Kidney capillary endothelial cell (primary cell): ENCODE measurements at regions not wholly inside any gene's neighbourhood (a gene's known extent, or its start where the extent isn't known, plus 50 kb on each side); places are given as distances from the start of the nearest gene placed in this dataset.
"Not testable (repeated sequence)": the region's sequence is repeated elsewhere in the genome, so short reads cannot be mapped to it uniquely, and the experiment has no call there.

Source experiments
- DNase-seq: peaks from one replicate; pipeline ENCODE4 v3.0.0-alpha.2; 2018; ENCODE audit warnings: low spot score

DNA sequence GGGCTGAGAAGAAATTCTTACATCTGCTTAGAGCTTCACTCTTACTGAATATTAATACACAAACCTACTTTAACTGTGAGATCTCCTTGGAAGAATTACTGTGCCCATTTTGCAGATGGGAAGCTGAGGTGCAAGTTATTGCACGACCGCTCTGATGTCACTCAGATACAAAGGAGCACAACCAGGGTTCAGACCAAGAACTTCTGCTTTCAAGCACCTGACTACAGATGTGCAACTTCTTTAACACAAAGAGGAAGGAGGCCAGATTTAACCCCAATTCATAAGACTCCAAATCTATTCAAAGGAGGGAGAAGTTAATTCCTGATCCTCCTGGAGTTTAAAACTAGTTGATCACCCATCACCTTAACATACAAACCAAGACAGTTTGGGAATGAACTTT is 232.6 kb downstream of the VRK1 start:
- no peak for DNase-seq

DNA sequence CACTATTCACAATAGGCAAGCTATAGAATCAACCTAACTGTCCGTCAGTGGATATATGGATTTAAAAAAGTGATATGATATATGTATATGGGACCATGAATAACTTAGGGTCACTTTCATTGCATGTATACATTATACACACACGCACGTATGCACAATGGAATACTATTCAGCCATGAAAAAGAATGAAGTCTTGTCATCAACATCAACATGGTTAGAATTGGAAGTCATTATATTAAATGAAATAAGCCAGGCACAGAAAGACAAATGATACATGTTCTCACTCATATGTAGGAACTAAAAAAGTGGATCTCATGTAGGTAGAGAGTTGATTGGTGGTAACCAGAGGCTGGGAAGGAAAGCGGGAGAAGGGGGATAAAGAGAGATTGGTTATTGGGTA is 234.3 kb downstream of the VRK1 start:
- DNase-seq = no peak

DNA sequence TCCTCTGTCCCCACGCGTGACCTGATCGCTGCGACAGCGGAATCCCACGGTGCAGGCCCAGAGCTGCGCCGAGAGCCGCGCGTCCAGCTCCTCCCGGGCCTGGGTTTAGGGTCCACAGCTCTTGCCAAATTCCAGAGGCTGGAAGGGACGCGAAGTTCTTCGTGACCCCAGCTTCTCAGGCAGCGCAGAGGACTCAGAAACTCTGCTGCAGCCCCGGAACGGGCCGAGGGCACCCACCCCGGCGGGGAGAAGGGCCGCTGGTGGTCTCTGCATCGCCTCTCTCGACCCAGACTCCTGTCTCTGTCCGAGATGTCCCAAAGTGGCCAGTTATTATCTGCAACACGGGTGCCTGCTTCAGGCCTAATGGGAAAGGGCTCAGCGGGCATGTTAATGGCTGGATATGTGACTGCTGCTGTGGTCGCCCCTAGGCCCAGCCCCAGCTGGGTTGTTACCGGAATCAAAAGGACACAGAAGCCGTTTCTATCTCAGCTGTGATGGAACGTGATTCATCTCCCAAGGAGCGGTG is 236.4 kb downstream of the VRK1 start:
- no peak for DNase-seq

DNA sequence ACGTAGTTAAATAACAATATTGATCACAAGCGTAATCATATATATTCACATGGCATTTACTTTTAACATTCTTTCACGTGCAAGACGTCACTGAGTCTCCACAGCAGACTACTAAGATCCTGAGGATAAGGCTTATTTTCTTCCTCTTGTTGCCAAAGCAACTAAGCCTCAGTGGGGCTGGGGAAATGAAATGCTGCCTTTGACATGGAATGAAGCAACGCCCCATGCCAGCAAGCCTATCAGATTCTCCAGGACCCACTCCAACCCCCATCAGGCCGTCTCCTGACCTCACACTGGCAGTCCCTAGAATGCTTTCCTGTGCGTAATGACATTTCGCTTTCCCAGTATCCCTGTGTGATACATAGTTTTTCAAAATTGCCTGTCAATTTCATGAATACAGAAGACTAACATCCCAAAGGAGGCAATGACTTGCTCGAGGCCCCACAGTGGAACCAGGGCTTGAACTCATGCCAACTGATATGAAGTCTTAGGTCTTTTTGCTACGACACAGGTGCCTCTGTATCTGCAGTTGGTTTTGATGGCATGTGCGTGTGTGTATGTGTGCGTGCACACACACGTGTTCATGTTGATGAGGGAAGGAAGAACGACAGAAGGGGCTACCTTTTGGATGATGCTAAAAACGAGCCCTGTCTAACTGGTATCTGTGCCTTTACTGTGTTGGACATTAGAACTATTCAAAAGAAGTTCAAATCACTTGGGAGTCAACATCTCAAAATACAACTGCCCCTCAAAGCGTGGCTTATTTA is 239.1 kb downstream of the VRK1 start:
- DNase-seq = no peak

DNA sequence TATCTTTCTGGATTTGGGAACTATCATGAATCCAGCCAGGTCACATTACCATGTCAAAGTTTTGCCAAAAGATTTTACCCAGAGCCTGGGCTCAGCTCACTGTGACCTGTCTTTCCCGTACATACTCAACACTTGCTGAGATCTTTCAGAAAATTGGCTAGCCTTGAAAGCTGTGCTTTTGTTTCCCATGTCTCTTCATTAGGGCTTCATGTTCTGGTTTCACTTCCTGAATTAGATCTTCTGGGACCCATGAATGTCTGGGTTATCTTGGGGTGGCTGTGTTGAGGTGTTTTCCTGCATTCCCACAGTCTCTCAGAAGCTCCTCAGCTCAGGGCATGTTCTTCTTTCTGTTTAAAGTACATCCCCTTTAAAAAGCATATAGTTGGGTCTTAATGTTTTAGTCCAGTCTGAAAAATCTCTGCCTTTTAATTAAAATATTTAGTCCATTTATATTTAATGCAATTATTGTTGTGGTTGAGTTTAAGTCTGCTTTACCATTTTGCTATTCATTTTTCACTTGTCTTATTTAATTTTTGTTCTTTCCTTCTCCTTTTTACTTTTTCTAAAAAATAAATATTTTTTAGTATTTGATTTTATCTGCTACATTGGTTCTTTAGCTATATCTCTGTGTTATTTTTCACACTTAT is 242.7 kb downstream of the VRK1 start:
- DNase-seq = no peak

DNA sequence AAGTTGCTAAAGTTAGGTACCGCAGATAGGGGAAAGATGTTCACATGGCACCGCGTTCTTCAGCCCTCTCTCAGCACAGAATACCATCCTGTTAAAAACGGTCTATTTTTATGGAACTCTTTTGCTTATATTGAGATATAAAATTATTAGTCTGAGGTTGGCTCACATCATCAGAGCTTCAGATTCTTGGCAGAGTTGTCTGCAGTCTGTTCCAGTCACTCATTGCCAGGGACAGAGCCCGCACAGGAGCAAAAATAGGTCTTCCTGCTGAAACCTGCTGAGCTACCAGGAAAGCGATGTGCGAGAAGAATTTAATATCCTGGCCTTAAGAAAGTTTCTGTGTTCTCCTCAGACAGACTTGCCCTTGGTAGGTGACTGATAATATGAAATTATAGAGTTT is 249.8 kb downstream of the VRK1 start:
- no peak for DNase-seq

DNA sequence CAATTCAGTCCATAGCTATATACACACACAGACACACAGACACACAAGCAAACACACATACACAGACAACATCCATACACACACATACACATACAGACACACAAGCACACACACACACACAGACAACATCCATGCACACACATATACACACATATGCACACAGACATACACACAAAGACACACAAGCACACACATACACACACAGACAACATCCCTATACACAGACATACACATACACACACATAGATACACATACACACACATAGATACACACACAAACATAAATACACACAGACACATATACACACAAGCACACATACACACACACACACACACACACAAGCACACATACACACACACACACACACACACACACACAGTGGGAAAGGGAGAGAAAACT is 254.8 kb downstream of the VRK1 start:
- DNase-seq = no peak

DNA sequence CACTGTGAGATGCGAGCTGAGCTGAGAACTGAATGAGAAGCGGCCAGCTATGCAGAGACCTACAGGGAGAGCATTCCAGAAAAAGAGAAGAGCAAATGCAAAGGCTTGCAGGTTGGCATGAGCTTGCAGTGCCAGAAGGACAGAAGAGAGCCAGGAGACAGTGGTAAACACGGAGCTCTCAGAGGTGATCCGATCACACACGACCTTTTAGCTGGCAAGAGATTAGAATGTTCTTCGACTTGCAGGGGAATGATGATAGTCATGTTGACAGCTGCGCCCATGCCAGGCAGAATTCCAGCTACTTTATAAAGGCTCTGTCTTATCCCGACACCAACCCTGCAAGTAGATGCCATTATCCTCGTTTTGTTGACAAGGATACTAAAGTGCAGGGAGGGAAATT is 256.8 kb downstream of the VRK1 start:
- no peak for DNase-seq

DNA sequence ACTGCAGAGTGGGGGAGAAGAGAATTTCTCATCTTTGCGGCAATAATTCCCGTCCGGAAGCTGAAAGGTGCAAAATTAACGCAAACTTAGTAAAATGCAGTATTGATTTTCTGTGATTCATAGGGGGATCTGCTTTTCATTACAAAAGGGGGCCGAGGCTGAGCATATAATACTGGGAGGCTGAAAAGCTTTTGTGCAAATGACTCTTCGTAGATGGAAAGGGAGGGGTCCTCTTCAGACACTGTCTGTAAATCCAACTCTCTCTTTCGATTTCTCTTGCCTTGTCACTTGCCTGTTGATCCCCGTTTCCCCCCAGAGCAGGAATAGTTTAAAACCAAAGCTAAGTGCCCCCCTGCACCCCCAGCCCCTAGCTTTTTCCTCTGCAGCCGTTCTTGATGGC is 258.2 kb downstream of the VRK1 start:
- DNase-seq = no peak

DNA sequence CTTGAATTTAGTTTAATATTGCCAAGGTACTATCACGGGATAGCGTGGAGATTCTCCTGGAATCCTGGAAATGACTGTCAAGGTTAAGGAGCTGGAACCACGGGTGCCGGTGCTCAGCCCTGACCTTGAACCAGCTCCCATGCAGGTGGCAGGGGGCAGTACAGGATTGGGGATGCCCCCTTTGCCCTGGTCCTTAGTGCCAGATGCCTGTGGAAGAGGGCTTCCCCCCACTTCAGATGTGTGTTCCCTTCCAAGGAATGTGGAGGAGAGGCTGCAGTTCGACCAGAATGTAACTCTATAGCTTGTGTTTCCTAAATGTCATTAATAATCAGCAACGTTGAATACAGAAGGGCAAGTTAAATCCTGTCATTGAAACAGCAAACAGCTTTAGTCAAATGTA is 258.9 kb downstream of the VRK1 start:
- DNase-seq = no peak

DNA sequence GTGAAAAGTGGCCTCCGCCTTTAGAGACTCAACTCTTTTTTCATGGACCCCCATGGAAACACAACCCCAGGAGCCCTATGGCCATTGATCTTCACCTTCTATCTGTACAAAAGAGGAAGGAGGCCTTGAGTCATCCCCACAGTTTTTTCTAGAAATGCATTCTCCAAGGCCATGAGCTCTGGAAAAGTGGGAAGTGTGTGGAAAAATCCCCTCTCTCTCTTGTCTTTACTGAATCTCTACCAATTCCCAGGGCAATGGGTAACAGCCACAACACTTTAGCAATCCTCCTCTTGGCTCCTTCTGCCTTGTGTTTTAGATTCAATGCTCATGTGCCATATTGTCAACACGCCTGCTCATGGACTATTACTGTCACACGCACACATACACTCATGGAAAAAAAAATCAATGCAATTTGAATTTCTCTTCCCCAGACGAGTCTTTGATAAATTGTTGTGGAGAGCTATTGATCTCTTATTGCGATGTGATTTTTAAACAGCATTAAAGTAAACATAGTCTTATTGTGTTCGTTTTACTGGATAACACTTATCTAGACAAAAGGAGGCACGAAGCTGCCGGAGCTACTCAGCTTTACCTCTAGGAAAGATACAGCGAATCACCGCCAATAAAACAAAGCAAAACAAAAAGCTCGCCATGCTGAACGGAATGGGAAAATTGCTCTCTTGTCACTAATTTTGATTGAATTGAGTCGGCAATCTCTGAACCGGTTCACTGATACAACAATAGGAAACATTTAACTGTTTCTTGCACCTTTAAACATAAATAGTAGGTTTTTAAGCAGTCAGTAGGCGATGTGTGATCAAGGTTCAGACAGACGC is 260.3 kb downstream of the VRK1 start:
- DNase-seq = no peak

DNA sequence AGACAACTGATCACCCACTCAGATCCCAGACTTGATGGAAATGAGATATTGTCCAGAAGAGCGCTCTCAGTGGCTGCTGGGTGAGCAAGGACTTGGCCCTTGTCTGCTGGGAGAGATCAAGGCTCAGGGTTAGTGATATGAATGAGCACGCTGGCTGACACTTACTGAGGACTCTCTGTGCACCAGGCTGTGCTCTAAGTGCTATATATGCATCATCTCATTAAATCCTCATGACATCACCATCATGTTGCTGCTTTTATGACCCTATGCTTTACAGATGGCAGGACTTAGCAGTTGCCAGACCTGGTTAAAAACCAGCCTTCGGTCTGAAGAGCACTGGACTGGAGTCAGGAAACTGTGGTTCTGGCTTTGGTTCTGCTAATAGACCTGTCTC is 260.9 kb downstream of the VRK1 start:
- no peak for DNase-seq

DNA sequence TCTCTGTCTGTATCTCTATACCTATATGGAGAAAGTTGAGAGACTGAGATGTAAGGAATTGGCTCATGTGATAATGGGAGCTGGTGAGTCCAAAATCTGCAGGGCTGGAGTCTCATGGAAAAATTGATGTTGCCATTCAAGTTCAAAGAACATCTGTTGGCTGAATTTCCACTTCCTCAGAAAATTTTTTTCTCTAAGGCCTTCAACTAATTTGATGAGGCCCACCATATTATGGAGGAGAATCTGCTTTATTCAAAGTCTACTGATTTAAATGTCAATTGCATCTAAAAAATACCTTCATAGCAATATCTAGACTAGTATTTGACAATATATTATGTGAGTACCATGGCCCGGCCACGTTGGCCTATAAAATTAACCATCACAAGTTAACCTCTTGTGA is 261.4 kb downstream of the VRK1 start:
- DNase-seq = no peak

DNA sequence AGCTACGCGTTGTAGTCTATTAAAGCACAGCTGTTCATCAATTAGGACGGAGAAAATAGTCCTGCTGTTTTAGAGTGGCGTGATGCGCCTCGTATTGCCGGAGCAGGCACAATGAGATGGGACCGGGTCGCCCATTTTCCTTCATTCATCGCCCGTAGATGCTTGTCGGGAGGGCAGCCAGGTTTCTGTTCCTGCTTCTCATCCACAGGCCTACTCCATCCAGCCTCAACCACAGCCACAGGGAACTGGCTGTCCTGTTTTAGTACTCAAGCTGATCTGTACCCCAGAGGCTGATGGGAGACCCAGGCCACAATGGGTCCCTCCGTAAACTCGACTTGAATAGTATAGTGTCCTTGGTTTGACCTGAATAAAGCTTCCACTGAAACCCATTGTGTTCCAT is 264.0 kb downstream of the VRK1 start:
- no peak for DNase-seq

DNA sequence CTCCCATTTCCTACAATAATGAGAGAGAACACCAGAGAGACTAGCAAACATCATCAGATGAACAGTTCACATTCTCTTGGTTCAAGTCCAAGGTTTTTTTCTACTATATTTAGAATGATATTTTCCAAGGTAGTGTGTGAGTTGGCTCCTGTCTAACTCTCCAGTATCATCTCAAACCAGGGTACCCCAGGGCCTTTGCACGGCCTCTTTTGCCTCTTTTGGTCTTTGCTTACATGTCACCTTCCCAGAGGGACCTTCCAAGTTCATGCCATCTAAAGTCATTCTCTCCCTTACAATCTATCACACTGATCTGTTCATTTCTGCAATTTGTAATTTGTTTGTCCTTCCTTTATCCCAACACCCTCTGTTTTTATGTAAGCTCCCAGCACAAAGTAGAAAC is 264.5 kb downstream of the VRK1 start:
- DNase-seq = no peak

DNA sequence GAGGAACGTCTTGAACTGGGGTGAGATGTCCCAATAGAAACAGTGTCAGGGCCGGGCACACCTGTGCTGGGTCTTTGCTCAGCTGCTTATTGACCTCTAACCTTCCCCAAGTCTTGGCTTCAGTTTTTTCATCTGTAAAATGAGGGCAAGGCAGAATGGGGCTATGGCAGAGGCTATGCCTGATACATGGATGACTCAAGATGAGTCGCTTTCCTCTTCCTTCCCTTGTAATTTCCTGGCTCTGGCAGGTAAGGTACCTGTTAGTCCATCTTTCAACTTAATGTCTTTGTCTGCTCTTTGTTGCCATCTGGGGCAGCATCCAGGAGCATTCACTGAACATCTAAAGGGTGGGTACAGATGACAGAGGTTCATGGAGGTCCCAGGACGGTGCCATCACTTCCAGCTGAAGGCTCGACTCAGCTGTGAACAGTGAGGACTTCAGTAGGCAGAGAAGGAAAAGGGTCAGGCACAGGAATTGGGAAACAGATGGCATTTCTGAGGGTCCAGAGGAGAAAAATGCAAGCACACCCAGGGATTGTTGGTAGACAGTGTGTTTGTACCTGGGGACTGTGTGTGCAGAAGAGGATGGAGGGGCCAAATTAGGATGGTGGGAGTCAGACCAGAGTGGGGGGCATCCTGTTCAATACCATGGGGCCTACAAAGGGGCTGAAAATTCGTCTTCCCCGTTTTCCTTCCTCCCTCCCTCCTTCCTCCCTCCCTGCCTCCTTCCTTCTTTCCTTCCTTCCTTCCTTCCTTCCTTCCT is 268.3 kb downstream of the VRK1 start:
- DNase-seq = no peak

DNA sequence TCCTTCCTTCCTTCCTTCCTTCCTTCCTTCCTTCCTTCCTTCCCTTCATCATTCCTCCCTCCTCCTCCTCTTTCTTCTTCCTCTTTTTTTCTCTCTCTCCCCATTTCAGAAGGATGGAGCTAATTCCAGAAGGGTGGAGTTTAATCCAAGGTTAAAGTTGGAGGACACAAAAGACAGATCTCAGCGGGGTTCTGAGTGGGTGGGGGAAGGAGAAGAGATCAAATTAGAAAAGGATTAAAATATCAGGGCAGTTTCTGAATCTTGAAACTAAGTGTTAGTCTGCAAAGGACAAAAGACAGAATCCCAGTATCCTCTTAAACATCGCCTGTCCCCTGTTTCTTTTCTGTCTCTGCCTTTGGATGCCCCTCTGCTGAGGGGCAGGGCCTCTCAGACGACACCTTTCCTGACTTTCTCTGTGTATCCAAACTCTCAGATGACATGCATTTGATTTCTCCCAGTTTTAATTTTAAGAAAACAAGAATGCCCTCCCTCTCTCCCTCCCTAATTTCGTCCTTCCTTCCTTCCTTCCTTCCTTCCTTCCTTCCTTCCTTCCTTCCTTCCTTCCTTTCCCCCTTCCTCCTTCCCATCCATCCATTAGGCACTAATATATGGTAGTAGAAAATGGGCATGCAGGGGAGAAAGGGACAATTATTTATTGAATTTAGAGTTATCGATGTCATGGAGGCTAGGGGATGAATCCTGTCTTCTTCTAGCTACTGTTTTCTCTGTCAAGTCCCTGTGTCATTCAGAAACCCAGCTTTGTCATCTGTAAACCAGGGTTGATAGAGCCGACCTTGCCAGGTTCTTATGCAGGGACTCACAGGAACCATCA is 269.1 kb downstream of the VRK1 start:
- DNase-seq = no peak

DNA sequence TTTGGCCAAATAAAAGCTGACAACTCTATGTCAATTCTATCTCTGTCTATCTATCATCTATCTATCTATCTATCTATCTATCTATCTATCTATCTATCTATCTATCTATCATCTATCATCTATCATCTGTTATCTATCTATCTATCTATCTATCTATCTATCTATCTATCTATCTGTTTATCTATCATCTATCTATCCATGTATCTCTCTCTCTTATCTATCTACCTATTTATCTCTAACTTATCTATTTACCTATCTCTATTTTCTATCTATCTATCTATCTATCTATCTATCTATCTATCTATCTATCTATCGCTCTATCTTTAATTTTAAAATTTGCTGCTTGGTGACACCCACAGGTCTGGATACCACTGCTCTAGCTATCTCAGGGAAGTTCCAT is 271.1 kb downstream of the VRK1 start:
- DNase-seq = not testable (repeated sequence)

DNA sequence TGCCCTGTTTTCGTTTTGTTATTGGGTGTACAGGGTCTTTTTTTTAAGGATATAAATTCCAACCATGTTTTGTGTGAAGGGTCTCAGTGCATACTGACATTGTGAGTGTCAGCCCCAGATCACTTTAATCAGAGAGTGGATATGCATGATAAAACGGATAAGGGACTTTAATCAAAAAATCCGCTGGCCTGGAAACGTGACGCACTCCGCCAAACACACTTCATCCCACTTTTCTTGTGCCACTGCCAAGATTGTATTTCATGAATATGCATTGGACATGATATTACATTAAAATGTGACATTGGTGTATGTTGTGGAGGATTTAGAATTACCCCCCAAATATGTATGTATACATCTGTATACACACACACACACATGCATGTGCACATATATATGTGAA is 273.1 kb downstream of the VRK1 start:
- no peak for DNase-seq

DNA sequence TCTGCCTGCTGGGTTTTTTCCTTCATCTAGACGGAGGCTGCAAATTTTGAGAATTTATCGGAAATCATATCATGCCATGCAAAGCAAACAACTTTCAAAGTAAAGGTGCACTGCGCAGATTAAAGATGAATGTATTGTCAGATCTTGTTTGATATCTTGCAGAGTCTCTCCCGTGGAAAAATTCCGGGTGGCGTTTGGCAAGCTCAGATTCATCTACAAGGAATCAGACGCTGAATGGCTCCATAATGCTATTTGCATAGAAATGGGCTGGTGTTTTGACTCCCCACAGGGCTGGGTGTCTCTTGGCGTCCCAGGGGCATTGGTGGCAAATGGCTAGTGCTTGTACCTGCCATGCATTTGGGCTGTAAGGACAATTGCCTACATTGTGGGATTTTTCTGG is 274.0 kb downstream of the VRK1 start:
- no peak for DNase-seq

DNA sequence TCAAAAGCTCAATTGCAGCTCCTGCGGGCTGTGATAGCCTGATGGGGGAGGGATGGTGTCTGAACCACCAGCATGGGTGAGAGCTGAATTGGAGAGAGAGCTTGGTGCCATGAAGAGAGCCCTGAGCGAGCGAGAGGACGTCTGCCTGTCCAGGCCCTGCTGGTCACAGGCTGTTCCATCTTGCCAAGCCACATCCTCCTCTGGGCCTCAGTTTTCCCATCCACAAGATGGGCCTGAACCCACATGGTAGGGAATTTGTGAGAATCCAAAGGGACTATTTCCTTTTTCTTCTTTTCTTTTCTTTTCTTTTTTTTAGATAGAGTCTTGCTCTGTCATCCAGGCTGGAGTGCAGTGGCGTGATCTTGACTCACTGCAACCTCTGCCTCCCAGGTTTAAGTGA is 276.4 kb downstream of the VRK1 start:
- DNase-seq = no peak
